K562 (cell line): ENCODE measurements at regions not wholly inside any gene's neighbourhood (a gene's known extent, or its start where the extent isn't known, plus 50 kb on each side); places are given as distances from the start of the nearest gene placed in this dataset.

Experiments
- ATAC-seq: fragments of 200-7000 bp; cut with Tn5 transposase; 3 replicates; pipeline ENCODE4 v1.9.1; 2020; ENCODE audit warnings: moderate library complexity
- BruUV-seq: library from RNA; stranded (reverse); fragments of 400-500 nt; replicated peaks from 2 replicates; lab custom pipeline; 2021; lab: Mats Ljungman, UMichigan
- CTCF ChIA-PET: fragments of 300-600 bp; formaldehyde crosslinking; extraction: SDS; loops from one replicate; lab custom pipeline; 2021; ENCODE audit warnings: low intra/inter-chr PET ratio; lab: Yijun Ruan, JAX
- POLR2A ChIA-PET: fragments of 300-600, 350-650 bp; sonication (Branson Sonifier 250); formaldehyde crosslinking; extraction: SDS; loops from one replicate; lab custom pipeline; 2021; ENCODE audit warnings: antibody characterized with exemption, inconsistent platforms; lab: Yijun Ruan, JAX
- DNase-seq, 4 experiments: peaks; one replicate each; pipeline versions ENCODE4 v3.0.0 to v3.0.0-alpha.2; 2011 to 2018; ENCODE audit warnings: low spot score in 3 of 4, mixed read lengths in 3 of 4; ENCODE audit errors: extremely low read depth in 1 of 4
- FAIRE-seq: peaks from 2 replicates; lab custom pipeline; 2011; peaks lifted over from hg19 to GRCh38; lab: Jason Lieb, UNC
- H2AFZ ChIP-seq: 2 replicates; pipeline ENCODE4 v1.6.0; 2011; ENCODE audit warnings: low read depth, low read length, control low read depth, inconsistent platforms
- H3K27ac ChIP-seq: fragments of 200-600 bp; 3 replicates; pipeline ENCODE4 v1.8.0; 2011; ENCODE audit warnings: low read depth, mild to moderate bottlenecking, control low read depth, inconsistent platforms, low read length, moderate library complexity, mixed read lengths; ENCODE audit errors: extremely low read depth
- H3K27me3 ChIP-seq, 2 experiments: fragments of 300-600 bp in 1 of 2; 2 replicates in 1 of 2; 3 replicates in 1 of 2; pipeline versions ENCODE4 v1.6.0 to v1.8.0; 2011; ENCODE audit warnings: inconsistent platforms in 2 of 2, low read length in 2 of 2, mild to moderate bottlenecking in 1 of 2, mixed read lengths in 1 of 2, moderate library complexity in 1 of 2; ENCODE audit not compliant: control insufficient read depth in 2 of 2, insufficient read depth in 2 of 2
- H3K36me3 ChIP-seq: fragments of 300-600 bp; 3 replicates; pipeline ENCODE4 v1.8.0; 2011; ENCODE audit warnings: mild to moderate bottlenecking, low read length, inconsistent platforms; ENCODE audit not compliant: control insufficient read depth, insufficient read depth
- H3K4me1 ChIP-seq, 2 experiments: fragments of 200-600 bp in 1 of 2; replicated peaks in 1 of 2; 2 replicates in 1 of 2; 3 replicates in 1 of 2; pipeline versions ENCODE4 v1.5.1 to v1.8.0; 2011; ENCODE audit warnings: inconsistent platforms in 2 of 2, low read length in 2 of 2, mild to moderate bottlenecking in 1 of 2, mixed read lengths in 1 of 2, moderate library complexity in 1 of 2; ENCODE audit not compliant: control insufficient read depth in 2 of 2, insufficient read depth in 2 of 2
- H3K4me2 ChIP-seq: 2 replicates; pipeline ENCODE4 v1.6.1; 2011; ENCODE audit warnings: low read length, control low read depth, inconsistent platforms, mixed read lengths; ENCODE audit not compliant: insufficient read depth
- H3K4me3 ChIP-seq: fragments of 200-600 bp; sonication (generic), shearing (Covaris generic); 2 replicates; pipeline ENCODE4 v1.5.1; 2016; ENCODE audit warnings: control low read depth, inconsistent platforms
- H3K79me2 ChIP-seq: fragments of 200-600 bp; 3 replicates; pipeline ENCODE4 v1.8.0; 2011; ENCODE audit warnings: low read length, inconsistent platforms; ENCODE audit not compliant: control insufficient read depth, insufficient read depth
- H3K9ac ChIP-seq, 2 experiments: 2 replicates each; pipeline versions ENCODE4 v1.6.0 to v1.6.1; 2011; ENCODE audit warnings: low read depth in 2 of 2, low read length in 2 of 2, control low read depth in 1 of 2, inconsistent platforms in 1 of 2, mild to moderate bottlenecking in 1 of 2, mixed read lengths in 1 of 2; ENCODE audit not compliant: insufficient read depth in 1 of 2
- H3K9me1 ChIP-seq: one replicate; pipeline ENCODE4 v1.6.0; 2011; ENCODE audit warnings: inconsistent platforms, mild to moderate bottlenecking, low read length, moderate library complexity; ENCODE audit not compliant: control insufficient read depth, insufficient read depth
- H3K9me3 ChIP-seq: replicated peaks from 2 replicates; pipeline ENCODE4 v1.5.1; 2011; ENCODE audit warnings: low read depth, low read length, inconsistent platforms; ENCODE audit not compliant: control insufficient read depth, insufficient read depth
- H4K20me1 ChIP-seq: replicated peaks from 2 replicates; pipeline ENCODE4 v1.6.1; 2011; ENCODE audit warnings: low read length, inconsistent platforms, mixed read lengths; ENCODE audit not compliant: control insufficient read depth, insufficient read depth
- CC2D1A ChIP-seq: fragments of 450-650 bp; IDR thresholded peaks from 2 replicates; pipeline ENCODE4 v1.6.1; 2017; ENCODE audit warnings: mild to moderate bottlenecking
- ESRRA ChIP-seq: fragments of 450-650 bp; IDR thresholded peaks from 2 replicates; pipeline ENCODE4 v1.6.1; 2014; ENCODE audit warnings: low read depth, mild to moderate bottlenecking, moderate library complexity, borderline replicate concordance
- ETV5 ChIP-seq: sonication (generic); formaldehyde crosslinking; IDR thresholded peaks from 2 replicates; pipeline ENCODE4 v1.4.0; 2020; ENCODE audit warnings: low read depth, mild to moderate bottlenecking, missing genetic modification reagents
- ETV6 ChIP-seq, 3 experiments: fragments of 150-350 bp in 1 of 3; sonication (generic) in 1 of 3; formaldehyde crosslinking in 1 of 3; IDR thresholded peaks; 2 replicates each; pipeline versions ENCODE4 v1.6.1 to v1.8.0; 2014 to 2022; ENCODE audit warnings: borderline replicate concordance in 2 of 3, low read depth in 2 of 3, antibody characterized with exemption in 1 of 3, low read length in 1 of 3, mild to moderate bottlenecking in 1 of 3, missing genetic modification reagents in 1 of 3
- MAFK ChIP-seq: IDR thresholded peaks from 2 replicates; pipeline ENCODE4 v1.6.1; 2011; ENCODE audit warnings: low read length, improper control_type of control experiment
- PCBP1 ChIP-seq: fragments of 200-400 bp; formaldehyde crosslinking; IDR thresholded peaks from 2 replicates; pipeline ENCODE4 v1.6.1; 2018; ENCODE audit warnings: mild to moderate bottlenecking, low read depth, low read length; ENCODE audit not compliant: poor library complexity, severe bottlenecking
- PHTF2 ChIP-seq: fragments of 250-450 bp; sonication (Bioruptor Pico); IDR thresholded peaks from 2 replicates; pipeline ENCODE4 v1.5.0; 2021; ENCODE audit warnings: mild to moderate bottlenecking
- POLR2A ChIP-seq: fragments of 450-650 bp; conservative IDR thresholded peaks from 2 replicates; pipeline ENCODE4 v1.6.1; 2016
- RBFOX2 ChIP-seq: fragments of 200-400 bp; formaldehyde crosslinking; IDR thresholded peaks from 2 replicates; pipeline ENCODE4 v1.6.1; 2017; ENCODE audit warnings: low read depth, mild to moderate bottlenecking, low read length, moderate library complexity
- ZEB2 ChIP-seq: fragments of 450-650 bp; IDR thresholded peaks from 2 replicates; pipeline ENCODE4 v1.6.1; 2016
- ZFP1 ChIP-seq: fragments of 450-650 bp; formaldehyde crosslinking; IDR thresholded peaks from 2 replicates; pipeline ENCODE4 v1.4.0; 2020; ENCODE audit warnings: mild to moderate bottlenecking, mixed read lengths
- ZFX ChIP-seq: sonication (generic); formaldehyde crosslinking; IDR thresholded peaks from 2 replicates; pipeline ENCODE4 v1.8.0; 2022; ENCODE audit warnings: mild to moderate bottlenecking, missing genetic modification reagents, moderate library complexity
- ZNF140 ChIP-seq: fragments of 250-450 bp; sonication (Bioruptor Pico); IDR thresholded peaks from 2 replicates; pipeline ENCODE4 v1.8.0; 2021; ENCODE audit warnings: moderate library complexity, mild to moderate bottlenecking, inconsistent platforms
- ZNF217 ChIP-seq: sonication (generic); formaldehyde crosslinking; IDR thresholded peaks from 2 replicates; pipeline ENCODE4 v1.8.0; 2022; ENCODE audit warnings: mild to moderate bottlenecking, missing genetic modification reagents
- ZNF316 ChIP-seq: fragments of 450-650 bp; IDR thresholded peaks from 2 replicates; pipeline ENCODE4 v1.6.1; 2016
- ZNF764 ChIP-seq: fragments of 250-450 bp; sonication (Bioruptor Pico); IDR thresholded peaks from 2 replicates; pipeline ENCODE4 v1.4.0; 2020; ENCODE audit warnings: low read depth, mild to moderate bottlenecking, moderate library complexity
- WGBS: fragments of 100-300 bp; shearing (Covaris generic); methylation state at CpG from one replicate; pipeline ENCODE4 v1.1.6; 2016; ENCODE audit warnings: low coverage, mixed read lengths; ENCODE audit not compliant: insufficient coverage; ENCODE audit errors: missing lambda C conversion rate; 5-methylcytosine and 5-hydroxymethylcytosine counted together
- in situ Hi-C: fragments of 300-500 bp; cut with MboI; formaldehyde crosslinking; loops from 4 replicates; pipeline ENCODE4 v1.15.0; 2018; ENCODE audit warnings: inconsistent platforms, mixed read lengths
- intact Hi-C: fragments of 100-400 bp; cut with micrococcal nuclease; formaldehyde crosslinking; loops from 2 replicates; pipeline ENCODE4 v1.14.2; 2022
- TF ChIP-seq, protein P1 (sequence below): fragments of 250-450 bp; sonication (Bioruptor Pico); IDR thresholded peaks from 2 replicates; pipeline ENCODE4 v1.4.0; 2020
- TF ChIP-seq, protein P2 (sequence below), 2 experiments: fragments of 450-650 bp in 1 of 2; sonication (generic) in 1 of 2; formaldehyde crosslinking; conservative IDR thresholded peaks; 2 replicates each; pipeline versions ENCODE4 v1.4.0 to v1.8.1; 2020 to 2022; ENCODE audit warnings: mild to moderate bottlenecking in 1 of 2, missing genetic modification reagents in 1 of 2

DNA sequence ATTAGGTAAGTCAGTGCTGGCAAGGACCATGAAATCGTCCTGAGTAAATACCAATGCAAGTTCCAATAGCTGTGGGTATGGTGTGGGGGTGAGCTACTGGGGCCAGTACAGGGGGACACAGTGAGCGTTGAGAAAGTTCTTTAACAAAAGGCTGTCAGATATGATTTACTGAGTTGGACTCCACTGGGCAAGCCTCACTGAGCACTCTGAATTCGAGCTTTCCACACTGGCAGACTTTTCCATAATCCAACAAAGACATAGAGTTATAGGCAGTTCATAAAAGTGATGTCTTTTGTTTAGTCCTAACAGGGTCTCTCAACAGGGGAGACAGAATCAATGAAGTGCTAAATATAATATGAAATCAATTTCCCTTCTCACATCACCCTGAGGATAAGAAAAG is 489.0 kb downstream of the KCNJ2 start:
- BruUV-seq, result no TSS peak
- ChIA-PET CTCF (no interaction called here), POLR2A (interaction anchor here (1.2 kb wide), 1 partner anchor 10 kb away, joined by 3 read pairs; no protein-coding TSS in a partner anchor)
- H3K36me3 ChIP-seq, result no peaks in the 10 kb centered on the region
- H3K79me2 ChIP-seq, result no peaks in the 10 kb centered on the region
- DNase-seq (no peak), ATAC-seq (no peak), FAIRE-seq (no peak)
- H2AFZ ChIP-seq, result no peak overlapping the region
- no peak overlapping the region for H3K27ac ChIP-seq
- no peak overlapping the region for H3K4me2 ChIP-seq
- TF ChIP-seq ZFP1 (no peak), PHTF2 (CRISPR knock-in tag) (no peak), ZNF316 (no peak), MAFK (no peak), ZNF217 (CRISPR knock-in tag) (no peak), POLR2A (no peak), ETV5 (no peak)
- no peak overlapping the region for H3K4me3 ChIP-seq
- H4K20me1 ChIP-seq, result no peaks in the 10 kb centered on the region
- no peaks in the 10 kb centered on the region for H3K4me1 ChIP-seq
- H3K9me3 ChIP-seq, result no peaks in the 10 kb centered on the region
- in situ Hi-C loops (no loop called here), intact Hi-C loops (no loop called here)
- WGBS, result 0% methylated on average over 3 of the region's 3 CpGs
- H3K27me3 ChIP-seq, result no peaks in the 10 kb centered on the region
- H3K9me1 ChIP-seq, result no peaks in the 10 kb centered on the region
- H3K9ac ChIP-seq, result no peak overlapping the region

DNA sequence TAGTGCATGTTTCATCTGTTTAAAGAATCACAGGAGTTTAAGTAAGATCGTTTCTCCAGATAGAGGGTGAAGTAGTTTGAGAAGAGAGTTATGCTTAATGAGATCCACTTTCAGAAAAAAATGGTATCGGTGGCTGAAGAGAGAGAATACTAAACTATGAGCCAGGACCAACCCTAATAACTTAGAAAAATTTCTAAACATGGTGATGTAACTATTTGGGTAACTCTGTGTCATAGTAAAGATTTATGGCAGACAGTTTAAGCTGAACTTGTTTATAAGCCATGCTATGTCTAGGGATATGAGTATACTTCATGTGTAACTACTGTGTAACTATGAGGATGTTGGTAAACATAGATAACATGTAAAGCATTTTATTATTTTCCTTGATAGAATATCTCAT is 489.5 kb downstream of the KCNJ2 start:
- no peaks in the 10 kb centered on the region for H3K9me3 ChIP-seq
- 4% methylated on average over 2 of the region's 2 CpGs for WGBS
- no peaks in the 10 kb centered on the region for H3K4me1 ChIP-seq
- H3K4me3 ChIP-seq, result no peak overlapping the region
- H2AFZ ChIP-seq, result no peak overlapping the region
- no peaks in the 10 kb centered on the region for H3K27me3 ChIP-seq
- H4K20me1 ChIP-seq, result no peaks in the 10 kb centered on the region
- CTCF ChIA-PET, result no interaction called here
- H3K9me1 ChIP-seq, result no peaks in the 10 kb centered on the region
- POLR2A ChIA-PET, result no interaction called here
- BruUV-seq, result no TSS peak
- FAIRE-seq (no peak), ATAC-seq (no peak), DNase-seq (no peak)
- no peaks in the 10 kb centered on the region for H3K36me3 ChIP-seq
- H3K9ac ChIP-seq, result no peak overlapping the region
- in situ Hi-C loops (no loop called here), intact Hi-C loops (no loop called here)
- H3K79me2 ChIP-seq, result no peaks in the 10 kb centered on the region
- H3K4me2 ChIP-seq, result no peak overlapping the region
- no peak overlapping the region for H3K27ac ChIP-seq
- TF ChIP-seq, protein P1, sequence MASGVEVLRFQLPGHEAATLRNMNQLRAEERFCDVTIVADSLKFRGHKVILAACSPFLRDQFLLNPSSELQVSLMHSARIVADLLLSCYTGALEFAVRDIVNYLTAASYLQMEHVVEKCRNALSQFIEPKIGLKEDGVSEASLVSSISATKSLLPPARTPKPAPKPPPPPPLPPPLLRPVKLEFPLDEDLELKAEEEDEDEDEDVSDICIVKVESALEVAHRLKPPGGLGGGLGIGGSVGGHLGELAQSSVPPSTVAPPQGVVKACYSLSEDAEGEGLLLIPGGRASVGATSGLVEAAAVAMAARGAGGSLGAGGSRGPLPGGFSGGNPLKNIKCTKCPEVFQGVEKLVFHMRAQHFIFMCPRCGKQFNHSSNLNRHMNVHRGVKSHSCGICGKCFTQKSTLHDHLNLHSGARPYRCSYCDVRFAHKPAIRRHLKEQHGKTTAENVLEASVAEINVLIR (CRISPR knock-in tag), result no peak
- no peak for TF ChIP-seq ETV6 (IDR thresholded peaks at IDR 0.05; ENCODE audit: borderline replicate concordance in 1 of 2, low read depth in 2 of 2, low read length in 1 of 2)
- no peak for TF ChIP-seq ETV6 (CRISPR knock-in tag; IDR thresholded peaks at IDR 0.05; ENCODE audit: borderline replicate concordance)
- TF ChIP-seq ZFX (CRISPR knock-in tag), result no peak
- TF ChIP-seq RBFOX2, result no peak
- no peak for TF ChIP-seq ESRRA
- TF ChIP-seq ZEB2, result no peak
- TF ChIP-seq, protein P2, sequence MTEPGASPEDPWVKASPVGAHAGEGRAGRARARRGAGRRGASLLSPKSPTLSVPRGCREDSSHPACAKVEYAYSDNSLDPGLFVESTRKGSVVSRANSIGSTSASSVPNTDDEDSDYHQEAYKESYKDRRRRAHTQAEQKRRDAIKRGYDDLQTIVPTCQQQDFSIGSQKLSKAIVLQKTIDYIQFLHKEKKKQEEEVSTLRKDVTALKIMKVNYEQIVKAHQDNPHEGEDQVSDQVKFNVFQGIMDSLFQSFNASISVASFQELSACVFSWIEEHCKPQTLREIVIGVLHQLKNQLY (CRISPR knock-in tag; conservative IDR thresholded peaks at IDR 0.05), result no peak
- TF ChIP-seq ZNF140 (CRISPR knock-in tag), result no peak
- no peak for TF ChIP-seq CC2D1A
- no peak for TF ChIP-seq PCBP1
- TF ChIP-seq ZNF764 (CRISPR knock-in tag), result no peak
